GM12872 (cell line): ENCODE measurements at regions not wholly inside any gene's neighbourhood (a gene's known extent, or its start where the extent isn't known, plus 50 kb on each side); places are given as distances from the start of the nearest gene placed in this dataset.

ENCODE experiments used
- TF ChIP-seq, protein P1 (sequence below): IDR thresholded peaks from 3 replicates; pipeline ENCODE4 v1.5.1; 2011; ENCODE audit warnings: low read depth, mild to moderate bottlenecking, low read length, moderate library complexity; ENCODE audit not compliant: insufficient read depth

GRCh38 chr4:26085551-26085950 lies 171.5 kb downstream of the SMIM20 start:
- TF ChIP-seq, protein P1, sequence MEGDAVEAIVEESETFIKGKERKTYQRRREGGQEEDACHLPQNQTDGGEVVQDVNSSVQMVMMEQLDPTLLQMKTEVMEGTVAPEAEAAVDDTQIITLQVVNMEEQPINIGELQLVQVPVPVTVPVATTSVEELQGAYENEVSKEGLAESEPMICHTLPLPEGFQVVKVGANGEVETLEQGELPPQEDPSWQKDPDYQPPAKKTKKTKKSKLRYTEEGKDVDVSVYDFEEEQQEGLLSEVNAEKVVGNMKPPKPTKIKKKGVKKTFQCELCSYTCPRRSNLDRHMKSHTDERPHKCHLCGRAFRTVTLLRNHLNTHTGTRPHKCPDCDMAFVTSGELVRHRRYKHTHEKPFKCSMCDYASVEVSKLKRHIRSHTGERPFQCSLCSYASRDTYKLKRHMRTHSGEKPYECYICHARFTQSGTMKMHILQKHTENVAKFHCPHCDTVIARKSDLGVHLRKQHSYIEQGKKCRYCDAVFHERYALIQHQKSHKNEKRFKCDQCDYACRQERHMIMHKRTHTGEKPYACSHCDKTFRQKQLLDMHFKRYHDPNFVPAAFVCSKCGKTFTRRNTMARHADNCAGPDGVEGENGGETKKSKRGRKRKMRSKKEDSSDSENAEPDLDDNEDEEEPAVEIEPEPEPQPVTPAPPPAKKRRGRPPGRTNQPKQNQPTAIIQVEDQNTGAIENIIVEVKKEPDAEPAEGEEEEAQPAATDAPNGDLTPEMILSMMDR, result no peak

GRCh38 chr4:26086621-26087441 lies 172.8 kb downstream of the SMIM20 start:
- TF ChIP-seq, protein P1, result no peak

DNA sequence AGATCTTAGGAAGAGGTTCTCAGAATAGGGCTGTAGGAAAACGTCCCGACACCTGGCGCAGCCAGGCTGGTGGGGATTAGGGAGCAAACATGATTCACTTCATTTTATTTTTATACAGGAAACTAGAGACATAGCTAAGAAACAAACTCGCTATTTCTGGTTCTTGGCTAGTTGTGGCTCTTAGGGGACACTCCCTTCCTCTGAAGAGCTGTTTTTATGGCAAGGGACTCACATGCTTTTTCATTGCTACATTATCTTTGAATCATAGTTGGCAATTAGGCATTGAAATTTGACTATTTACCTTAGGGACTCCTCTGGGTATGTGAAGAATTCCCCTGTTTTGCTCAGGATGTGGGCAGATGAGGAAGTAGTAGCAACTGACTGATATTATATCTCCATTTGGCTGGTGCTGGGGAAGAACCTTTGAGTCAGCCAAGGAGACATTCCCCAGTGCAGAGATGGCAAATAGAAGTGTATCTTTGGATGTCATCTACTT lies 174.5 kb downstream of the SMIM20 start:
- TF ChIP-seq, protein P1, result no peak

DNA sequence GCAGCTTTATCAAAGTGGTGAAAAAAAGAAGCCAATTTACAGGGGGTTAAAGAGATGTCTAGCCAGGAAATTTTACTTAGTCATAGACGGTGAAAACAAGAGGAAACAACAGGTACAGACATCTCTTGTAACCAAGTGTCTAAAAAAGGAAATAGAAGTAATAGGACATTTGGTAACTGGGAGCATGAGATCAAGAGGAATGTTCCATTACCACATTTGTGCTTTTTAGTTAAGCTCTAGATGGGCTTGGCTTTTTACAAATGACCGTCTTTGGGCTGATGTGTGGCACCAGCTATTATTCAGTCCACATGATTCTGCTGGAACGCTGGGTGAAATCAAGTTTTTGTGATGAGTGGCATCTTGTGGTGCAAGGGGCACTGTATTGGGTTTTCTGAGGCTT lies 179.5 kb downstream of the SMIM20 start:
- TF ChIP-seq, protein P1, result no peak

DNA sequence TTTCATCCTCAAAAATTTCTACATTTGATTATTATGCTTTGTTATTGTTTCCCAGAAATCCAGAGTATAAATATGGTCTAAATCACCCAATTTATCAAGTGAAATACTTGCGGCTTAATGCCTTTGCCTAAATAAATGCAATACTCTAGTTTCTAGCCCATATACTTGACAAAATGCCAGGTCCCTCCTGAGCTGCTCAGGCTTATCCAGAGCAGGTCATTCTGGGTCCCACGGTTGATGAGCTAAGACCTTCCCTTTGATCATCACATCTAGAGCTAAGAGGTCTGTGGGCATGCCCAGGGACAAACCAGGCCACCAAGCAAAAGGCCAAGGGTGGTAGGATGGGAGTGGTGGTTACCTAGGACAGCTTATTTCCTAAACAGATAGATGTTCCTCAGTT lies 180.1 kb downstream of the SMIM20 start:
- TF ChIP-seq, protein P1, result no peak

GRCh38 chr4:26094911-26095310 lies 180.9 kb downstream of the SMIM20 start:
- TF ChIP-seq, protein P1, result no peak

- TF ChIP-seq, protein P1, result no peak
Measured at GRCh38 chr4:26099967-26100366, 185.9 kb downstream of the SMIM20 start.
